GM19395 (cell line): ENCODE measurements at regions not wholly inside any gene's neighbourhood (a gene's known extent, or its start where the extent isn't known, plus 50 kb on each side); places are given as distances from the start of the nearest gene placed in this dataset.

Source experiments
- ATAC-seq: cut with Tn5 transposase; IDR thresholded peaks from one replicate; pipeline ENCODE4 v1.9.1; 2021; ENCODE audit warnings: mild to moderate bottlenecking, moderate library complexity; ENCODE audit not compliant: unreplicated experiment

GRCh38 chr6:164927288-164928056 is 381.9 kb downstream of the C6orf118 start:
- peak; percentile 90 for ATAC-seq

GRCh38 chr6:164926686-164927085 is 382.7 kb downstream of the C6orf118 start:
- no peak for ATAC-seq

DNA sequence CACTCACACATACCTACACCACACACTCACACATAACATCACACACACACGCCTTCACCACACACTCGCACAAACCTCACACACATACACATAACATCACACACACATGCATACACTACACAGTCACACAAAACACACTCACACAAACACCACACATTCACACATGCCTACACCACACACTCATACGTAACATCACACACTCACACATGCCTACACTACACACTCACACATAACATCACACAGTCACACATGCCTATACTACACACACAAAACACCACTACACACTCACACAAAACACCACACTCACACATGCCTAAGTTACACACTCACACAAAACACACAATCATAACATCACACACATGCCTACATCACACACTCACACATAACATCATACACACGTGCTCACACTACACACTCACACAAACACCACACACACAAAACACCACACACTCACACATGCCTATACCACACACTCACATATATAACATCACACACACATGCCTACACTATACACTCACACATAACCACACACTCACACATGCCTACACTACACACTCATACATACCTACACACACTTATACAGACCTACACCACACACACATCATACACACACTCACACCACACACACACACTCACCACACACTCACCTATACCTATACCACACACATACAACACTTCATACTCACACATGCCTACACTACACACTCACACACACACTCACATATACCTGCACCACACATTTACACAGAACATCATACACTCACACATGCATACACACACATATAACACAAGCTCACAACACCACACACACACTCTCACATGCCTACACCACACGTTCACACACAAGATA is 383.5 kb downstream of the C6orf118 start:
- ATAC-seq, result no peak

DNA sequence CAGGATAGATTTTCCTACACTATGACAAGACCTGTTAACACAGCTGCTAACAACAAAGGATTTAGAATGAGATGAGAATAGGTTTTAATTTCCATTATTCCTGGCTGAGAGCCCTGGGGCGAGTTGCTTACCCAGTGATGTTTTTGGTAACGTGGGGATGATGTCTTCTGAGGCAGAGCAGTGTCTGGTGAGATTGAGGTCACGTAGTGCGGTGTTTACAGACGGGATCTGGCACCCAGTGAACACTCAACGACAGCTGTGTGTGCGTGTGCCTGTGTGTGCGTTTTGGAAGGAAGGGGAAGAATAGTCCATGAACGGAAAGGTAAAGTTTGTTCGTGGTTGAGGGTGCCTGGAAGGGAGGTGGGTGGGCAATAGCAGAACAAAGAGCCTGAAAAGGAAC is 384.7 kb downstream of the C6orf118 start:
- ATAC-seq, result no peak

GRCh38 chr6:164917211-164917610 is 392.2 kb downstream of the C6orf118 start:
- ATAC-seq, result no peak

DNA sequence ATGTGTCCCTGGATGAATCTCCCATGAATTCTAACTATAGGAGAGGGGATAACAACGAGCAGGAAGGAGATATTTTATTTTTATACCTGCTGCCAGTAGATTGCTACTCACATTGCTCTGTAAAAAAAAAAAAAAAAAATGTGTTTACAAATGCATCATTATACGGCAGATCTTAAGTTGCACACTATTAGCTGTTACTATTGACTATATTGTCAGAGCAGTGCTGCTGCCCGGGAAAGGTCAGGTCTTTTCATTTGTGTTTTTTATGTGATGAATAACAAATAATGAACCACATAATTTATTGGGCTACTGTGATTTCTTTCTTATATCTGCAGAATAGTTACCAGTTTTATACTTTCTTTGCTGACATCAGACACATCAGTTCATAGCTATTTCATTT is 393.3 kb downstream of the C6orf118 start:
- ATAC-seq, result no peak

DNA sequence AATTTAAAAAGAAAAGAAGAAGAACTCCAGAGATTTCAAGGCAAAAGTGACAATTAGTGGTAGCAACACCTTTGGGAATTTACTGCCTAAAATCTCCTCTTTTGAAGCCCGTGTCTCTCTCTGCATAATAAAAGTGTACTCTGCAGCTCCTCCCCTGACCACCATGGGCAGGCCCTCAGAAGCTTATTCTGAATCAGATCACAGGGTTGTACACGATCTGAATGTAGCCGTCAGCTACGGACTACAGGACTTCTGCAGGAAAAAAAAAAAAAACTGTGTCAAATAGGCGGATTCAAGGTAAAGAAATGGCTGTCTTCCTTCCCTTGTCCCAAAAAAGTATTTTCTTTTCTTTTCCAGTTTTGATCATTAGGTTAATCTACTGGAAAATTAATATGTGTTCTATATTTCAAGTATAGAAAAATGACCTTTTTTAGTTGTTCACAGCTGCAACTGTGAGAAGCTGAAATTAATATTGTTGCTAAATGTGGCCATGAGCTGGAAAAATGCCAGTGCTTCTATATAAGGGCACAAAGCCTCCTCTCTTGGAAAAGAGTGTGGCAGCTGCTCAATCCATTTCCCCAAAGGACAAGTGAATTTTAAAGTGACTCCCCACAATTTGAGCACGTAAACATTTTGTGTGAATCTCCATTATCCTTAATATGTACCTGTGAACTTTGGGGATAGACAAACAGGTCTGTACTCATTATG is 397.4 kb downstream of the C6orf118 start:
- ATAC-seq, result no peak

GRCh38 chr6:164911151-164911550 is 398.3 kb downstream of the C6orf118 start:
- no peak for ATAC-seq

DNA sequence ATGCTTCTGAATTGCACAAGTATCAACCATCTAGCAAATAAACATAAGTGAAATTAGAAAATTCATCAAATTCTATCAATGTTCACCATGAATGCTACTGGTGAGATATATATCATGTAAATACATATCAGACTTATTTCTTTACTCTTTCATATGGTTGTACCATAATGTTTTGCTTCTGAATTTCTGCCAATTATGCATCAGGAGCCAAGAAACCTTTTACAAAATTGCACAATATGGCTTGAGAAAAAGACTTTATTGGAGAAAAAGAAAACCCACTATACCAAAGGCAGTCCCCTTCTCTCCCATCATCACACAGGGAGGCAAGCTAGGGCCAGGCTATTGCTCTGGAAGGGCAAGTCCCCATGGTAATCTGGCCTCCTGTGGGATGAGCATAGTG is 402.6 kb downstream of the C6orf118 start:
- no peak for ATAC-seq

DNA sequence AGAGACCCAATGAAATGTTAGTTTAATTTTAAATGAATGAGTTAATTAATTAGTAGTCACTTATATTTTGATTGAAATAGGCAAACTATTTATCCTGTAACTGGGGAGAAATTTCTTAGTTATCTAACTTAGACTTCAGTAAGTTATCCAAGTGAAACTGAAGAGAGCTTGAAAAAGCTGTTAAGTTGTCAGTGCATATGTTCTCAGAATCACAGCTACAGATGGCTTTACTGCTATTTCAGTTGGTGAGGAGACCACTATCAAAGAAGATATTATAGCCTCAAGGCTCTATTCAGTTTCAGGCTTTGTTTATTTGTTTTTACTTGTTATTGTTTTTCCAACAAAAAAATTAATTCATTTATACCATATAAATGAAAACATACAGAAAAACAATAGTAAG is 404.1 kb downstream of the C6orf118 start:
- ATAC-seq, result no peak

DNA sequence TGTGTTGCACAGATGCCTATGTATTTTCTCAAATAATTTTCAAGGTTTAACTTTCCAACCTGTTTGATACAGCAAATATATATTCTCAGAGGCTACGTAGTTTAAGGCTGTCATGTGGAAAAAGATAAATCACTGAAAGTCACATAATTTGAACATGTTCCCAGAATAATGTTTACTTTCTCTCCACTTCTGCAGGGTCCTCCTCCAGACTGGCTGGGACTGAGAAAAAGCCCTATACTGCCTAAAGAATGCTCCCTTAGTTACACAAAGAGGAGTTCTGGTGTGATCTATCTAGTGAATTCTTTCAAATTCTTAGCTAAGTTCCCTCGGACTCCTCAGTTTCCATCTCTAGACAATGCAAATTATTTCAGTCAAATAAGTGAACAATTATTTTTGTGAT is 411.0 kb downstream of the C6orf118 start:
- no peak for ATAC-seq

DNA sequence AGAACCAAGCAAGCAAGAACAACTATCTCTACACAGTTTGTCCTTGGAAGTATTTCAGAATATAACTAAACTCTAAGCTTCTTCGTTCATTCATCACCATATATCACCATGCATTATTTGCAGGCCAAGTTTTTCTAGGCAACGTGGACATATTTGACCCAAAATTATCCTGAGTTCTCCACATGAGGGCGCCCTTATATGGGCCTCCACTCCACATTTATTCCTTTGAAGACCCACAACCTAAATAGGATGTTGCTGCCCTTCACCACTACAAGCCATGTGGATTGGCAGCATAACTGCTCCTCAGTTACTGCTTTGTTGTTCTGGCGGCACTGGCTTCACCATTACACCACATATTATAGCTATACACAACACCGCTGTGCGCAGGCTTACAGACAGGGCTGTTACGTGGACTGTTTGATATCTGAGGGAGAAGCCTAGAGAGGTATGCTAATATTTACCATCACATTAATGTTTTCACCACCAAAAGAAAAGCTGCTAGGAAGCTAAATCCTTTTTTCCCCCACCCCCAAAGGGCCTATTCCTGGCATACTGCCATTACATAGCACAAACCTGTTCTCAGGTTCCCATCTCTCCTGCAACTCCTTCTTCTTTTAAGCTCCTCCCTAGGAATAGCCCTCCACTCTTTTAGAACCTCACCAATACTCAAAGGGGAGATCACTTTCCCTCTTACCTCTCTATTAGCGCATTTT is 411.7 kb downstream of the C6orf118 start:
- ATAC-seq, result no peak

- ATAC-seq, result no peak
These were observed 419.4 kb downstream of the C6orf118 start for GRCh38 chr6:164889980-164890379.

- no peak for ATAC-seq
These were observed 421.7 kb downstream of the C6orf118 start for GRCh38 chr6:164887660-164888059.

DNA sequence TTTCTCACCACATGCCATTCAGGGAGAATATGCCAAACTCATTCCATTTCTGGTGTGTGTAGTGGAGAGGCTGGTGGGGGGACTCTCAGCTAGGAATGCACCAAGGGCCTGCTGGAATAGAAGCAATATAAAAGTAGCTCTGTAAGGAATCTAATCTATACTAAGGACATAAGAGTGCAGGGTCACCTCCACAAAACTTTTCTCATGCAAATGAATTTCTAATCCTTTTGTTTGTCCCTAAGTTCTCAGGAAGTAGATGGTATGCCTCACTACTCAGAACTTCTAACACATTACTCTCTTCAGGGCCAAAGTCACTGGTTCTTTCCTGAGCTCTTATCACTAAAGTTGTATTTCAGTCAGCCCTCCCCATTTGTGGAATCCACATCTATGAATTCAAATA is 427.2 kb downstream of the C6orf118 start:
- no peak for ATAC-seq

- no peak for ATAC-seq
These were observed 437.6 kb downstream of the C6orf118 start for GRCh38 chr6:164871783-164872182.

- no peak for ATAC-seq
These were observed 439.2 kb downstream of the C6orf118 start for GRCh38 chr6:164870164-164870563.

DNA sequence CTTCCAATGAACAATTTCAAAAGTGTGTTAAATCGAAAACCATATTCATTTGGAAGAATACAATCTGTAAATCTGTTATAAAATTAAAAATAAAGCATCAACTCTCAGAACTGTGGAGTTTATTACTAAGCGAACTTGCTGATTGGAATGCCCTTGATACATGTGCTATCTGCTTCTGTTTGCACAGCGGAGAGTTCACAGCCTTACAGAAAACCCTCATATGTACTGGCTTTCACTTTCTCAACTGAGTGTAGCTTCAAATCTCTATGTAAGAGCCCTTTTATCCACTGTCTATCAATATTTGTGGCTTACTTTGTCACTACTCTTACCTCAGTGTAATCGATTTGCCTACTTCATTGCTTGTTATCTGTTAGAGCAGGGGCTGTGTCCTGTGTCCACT is 447.4 kb downstream of the C6orf118 start:
- no peak for ATAC-seq

DNA sequence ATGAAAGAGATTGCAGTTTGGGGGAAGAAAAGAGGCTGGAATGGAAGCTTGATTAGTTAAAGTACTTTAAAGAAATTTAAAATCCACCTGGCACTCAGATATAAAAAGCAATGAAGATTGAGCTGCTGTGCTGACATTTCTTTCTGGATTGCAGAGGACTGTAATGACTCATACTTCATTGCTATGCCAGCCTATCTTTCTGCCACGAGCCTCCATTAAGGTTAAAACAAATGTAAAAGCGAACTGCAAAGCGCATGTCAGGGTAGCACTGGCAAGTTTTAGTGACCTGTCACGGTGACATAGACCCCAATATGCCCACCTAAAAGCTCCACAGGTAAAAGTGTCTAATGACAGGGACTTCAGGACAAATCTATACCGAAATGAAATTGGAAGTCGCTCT is 449.6 kb downstream of the C6orf118 start:
- no peak for ATAC-seq

- ATAC-seq, result no peak
These were observed 453.3 kb downstream of the C6orf118 start for GRCh38 chr6:164856138-164856537.

GRCh38 chr6:164855281-164855680 is 454.1 kb downstream of the C6orf118 start:
- no peak for ATAC-seq
